AG09309 (cell line): ENCODE measurements at regions not wholly inside any gene's neighbourhood (a gene's known extent, or its start where the extent isn't known, plus 50 kb on each side); places are given as distances from the start of the nearest gene placed in this dataset.
A peak's percentile ranks its signal among the peaks of the same experiment; 100 is the strongest.

Source experiments
- DNase-seq: peaks from one replicate; pipeline ENCODE4 v3.0.0-alpha.2; 2010; ENCODE audit warnings: low read depth
- H3K4me3 ChIP-seq: 2 replicates; pipeline ENCODE4 v1.5.1; 2011; ENCODE audit warnings: mild to moderate bottlenecking, low read depth, low read length, moderate library complexity; ENCODE audit not compliant: control insufficient read depth
- CTCF ChIP-seq: IDR thresholded peaks from 2 replicates; pipeline ENCODE4 v1.5.1; 2011; ENCODE audit warnings: mild to moderate bottlenecking, low read depth, low read length, inconsistent platforms; ENCODE audit not compliant: insufficient read depth, control insufficient read depth; ENCODE audit errors: missing control alignments

GRCh38 chr4:29571322-29571721 lies 1148.8 kb upstream of the PCDH7 start:
- H3K4me3 ChIP-seq, result no peak overlapping the region
- peak; percentile 60 for DNase-seq
- no peak for TF ChIP-seq CTCF

DNA sequence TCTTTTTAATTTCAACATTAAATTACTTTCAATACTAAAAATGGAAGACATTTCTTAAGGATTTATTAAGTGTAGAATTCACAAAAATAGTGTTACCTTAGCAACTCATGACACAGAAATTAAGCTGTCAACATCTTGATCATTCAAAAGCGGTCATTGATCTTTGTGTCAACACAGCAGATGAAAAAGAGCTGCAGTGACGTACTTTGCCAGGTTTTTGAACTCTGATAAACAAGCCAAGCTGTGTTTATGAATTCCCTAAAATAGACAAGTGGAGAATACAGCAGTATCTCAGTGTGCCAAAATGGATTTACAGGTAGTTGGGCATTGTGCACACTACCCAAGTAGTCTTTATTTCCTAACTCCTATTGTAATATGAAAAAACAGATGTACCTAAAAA lies 1141.8 kb upstream of the PCDH7 start:
- no peak overlapping the region for H3K4me3 ChIP-seq
- no peak for TF ChIP-seq CTCF
- no peak for DNase-seq

DNA sequence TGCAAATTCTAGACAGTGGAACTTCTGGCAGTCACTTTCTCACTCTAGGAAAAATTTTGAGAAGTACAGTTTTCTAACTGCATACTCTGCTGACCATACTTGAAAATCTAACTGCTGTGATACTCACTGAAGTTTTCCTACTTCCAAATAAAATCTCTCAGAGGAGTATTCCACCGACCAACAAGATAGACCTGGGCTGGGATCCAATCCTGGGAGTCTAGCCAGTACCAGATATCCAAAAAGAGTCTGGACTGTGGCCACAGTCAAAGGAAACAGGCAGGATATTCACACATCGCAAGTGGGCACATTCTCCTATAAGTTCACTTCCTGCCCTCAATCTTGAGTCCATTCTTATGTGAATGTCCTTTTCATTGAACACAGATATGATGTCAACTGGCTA lies 1138.7 kb upstream of the PCDH7 start:
- TF ChIP-seq CTCF, result no peak
- no peak overlapping the region for H3K4me3 ChIP-seq
- DNase-seq, result peak; percentile 14

- DNase-seq, result peak; percentile 41
- H3K4me3 ChIP-seq, result no peak overlapping the region
- TF ChIP-seq CTCF, result no peak
Observed at GRCh38 chr4:29588617-29589016, 1131.6 kb upstream of the PCDH7 start.

DNA sequence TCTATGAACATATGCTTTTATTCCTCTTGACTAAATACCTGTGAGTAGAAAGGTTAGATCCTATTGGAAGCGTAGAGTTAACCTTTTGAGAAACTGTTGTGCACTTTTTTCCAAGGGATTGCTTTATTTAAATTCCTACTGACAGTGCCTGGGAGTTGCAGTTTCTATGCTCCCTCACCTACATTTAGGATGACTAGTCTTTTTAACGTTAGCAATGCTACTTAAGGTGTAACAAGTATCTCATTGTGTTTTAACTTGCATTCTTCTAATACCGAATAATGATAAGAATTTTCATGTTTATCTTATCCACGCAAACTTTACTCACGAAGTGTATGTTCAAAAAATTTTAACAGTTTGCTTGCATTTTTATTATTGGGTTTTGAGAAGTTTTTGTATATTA lies 1123.9 kb upstream of the PCDH7 start:
- TF ChIP-seq CTCF, result no peak
- no peak overlapping the region for H3K4me3 ChIP-seq
- no peak for DNase-seq

DNA sequence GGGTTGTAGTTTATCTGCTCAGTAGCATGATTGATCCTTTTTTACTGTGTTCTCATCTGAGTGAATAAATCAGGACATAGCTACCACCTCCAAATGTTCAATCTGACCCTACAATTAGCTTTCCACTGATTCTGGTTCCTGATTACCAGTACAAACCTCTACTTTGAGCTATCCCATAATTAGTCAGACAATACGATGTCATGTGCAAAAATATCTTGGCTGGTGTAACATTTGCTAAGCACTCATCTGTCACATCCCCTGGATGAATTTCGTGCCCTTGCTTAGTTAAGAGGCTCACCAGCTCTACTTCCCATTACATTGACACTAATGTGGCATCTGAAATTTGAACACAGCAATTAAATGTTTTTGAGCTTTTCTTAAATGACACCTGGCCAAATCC lies 1101.0 kb upstream of the PCDH7 start:
- DNase-seq, result no peak
- no peak for TF ChIP-seq CTCF
- H3K4me3 ChIP-seq, result no peak overlapping the region

DNA sequence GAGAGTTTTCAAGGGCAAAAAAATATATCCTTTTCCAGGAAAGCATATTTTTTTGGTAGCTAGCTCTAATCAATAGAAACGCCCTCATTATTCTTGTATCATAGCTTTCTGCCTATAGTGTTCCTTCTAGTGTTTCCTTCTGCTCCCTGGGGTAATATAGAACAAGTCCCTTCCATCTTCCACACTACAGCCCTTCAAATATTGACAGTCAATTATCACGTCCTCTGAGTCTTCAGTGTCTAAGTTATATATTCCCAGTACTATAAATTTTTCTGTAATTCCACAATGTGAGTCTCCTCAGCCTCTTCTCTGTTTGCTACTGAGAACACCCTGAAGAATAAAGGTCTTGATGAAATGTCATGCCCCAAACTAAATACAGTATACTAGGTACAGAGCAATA lies 1088.0 kb upstream of the PCDH7 start:
- TF ChIP-seq CTCF, result no peak
- DNase-seq, result no peak
- no peak overlapping the region for H3K4me3 ChIP-seq
